ENCODE measurements at regions not wholly inside any gene's neighbourhood (a gene's known extent, or its start where the extent isn't known, plus 50 kb on each side); places are given as distances from the start of the nearest gene placed in this dataset.

GRCh38 chr10:118943253-118943652 is 86.3 kb upstream of the NANOS1 start:
- DNase-seq (ENCODE audit: extremely low read depth, low read depth): no peak
- no peak overlapping the region for H3K4me3 ChIP-seq (replicated peaks; ENCODE audit: low read depth, low read length)
- no peak for TF ChIP-seq CTCF (IDR thresholded peaks at IDR 0.05; ENCODE audit: low read depth, low read length, missing control alignments)

- no peak for DNase-seq (ENCODE audit: extremely low read depth, low read depth)
- no peak for TF ChIP-seq CTCF (IDR thresholded peaks at IDR 0.05; ENCODE audit: low read depth, low read length, missing control alignments)
- no peak overlapping the region for H3K4me3 ChIP-seq (replicated peaks; ENCODE audit: low read depth, low read length)
These were observed 84.4 kb upstream of the NANOS1 start for GRCh38 chr10:118944959-118945633.

GRCh38 chr10:118948786-118949185 is 80.7 kb upstream of the NANOS1 start:
- TF ChIP-seq CTCF (IDR thresholded peaks at IDR 0.05; ENCODE audit: low read depth, low read length, missing control alignments): no peak
- no peak for DNase-seq (ENCODE audit: extremely low read depth, low read depth)
- no peak overlapping the region for H3K4me3 ChIP-seq (replicated peaks; ENCODE audit: low read depth, low read length)

- TF ChIP-seq CTCF (IDR thresholded peaks at IDR 0.05; ENCODE audit: low read depth, low read length, missing control alignments): no peak
These were observed 79.3 kb upstream of the NANOS1 start for GRCh38 chr10:118950190-118950680.

GRCh38 chr10:118950997-118951637 is 78.4 kb upstream of the NANOS1 start:
- DNase-seq (ENCODE audit: extremely low read depth, low read depth): no peak
- TF ChIP-seq CTCF (IDR thresholded peaks at IDR 0.05; ENCODE audit: low read depth, low read length, missing control alignments): no peak
- no peak overlapping the region for H3K4me3 ChIP-seq (replicated peaks; ENCODE audit: low read depth, low read length)

More at GRCh38 chr10:118950190-118950680, 79.3 kb upstream of the NANOS1 start:
- no peak overlapping the region for H3K4me3 ChIP-seq (replicated peaks; ENCODE audit: low read depth, low read length)
- DNase-seq (ENCODE audit: extremely low read depth, low read depth): no peak

- TF ChIP-seq CTCF (IDR thresholded peaks at IDR 0.05; ENCODE audit: low read depth, low read length, missing control alignments): no peak
- H3K4me3 ChIP-seq (replicated peaks; ENCODE audit: low read depth, low read length): no peak overlapping the region
- no peak for DNase-seq (ENCODE audit: extremely low read depth, low read depth)
These were observed 76.8 kb upstream of the NANOS1 start for GRCh38 chr10:118952493-118953295.

Measured in HFF-Myc (cell line).